Esophagus squamous epithelium (tissue), 4 donors: ENCODE measurements at regions not wholly inside any gene's neighbourhood (a gene's known extent, or its start where the extent isn't known, plus 50 kb on each side); places are given as distances from the start of the nearest gene placed in this dataset.

Experiments
- POLR2A ChIP-seq, 4 donors: fragments of 450-650 bp; IDR thresholded peaks; one replicate each; pipeline ENCODE4 v1.6.1; 2017; ENCODE audit warnings: antibody characterized with exemption in 4 of 4, mild to moderate bottlenecking in 4 of 4, moderate library complexity in 3 of 4
- TF ChIP-seq, protein P1 (sequence below), 6 experiments: fragments of 450-650 bp in 4 of 6; fragments of 200-600 bp in 2 of 6; sonication (generic) in 2 of 6; IDR thresholded peaks; one replicate each; pipeline ENCODE4 v1.5.1; 2016 to 2019; ENCODE audit warnings: antibody characterized with exemption in 6 of 6, mild to moderate bottlenecking in 4 of 6, moderate library complexity in 4 of 6

DNA sequence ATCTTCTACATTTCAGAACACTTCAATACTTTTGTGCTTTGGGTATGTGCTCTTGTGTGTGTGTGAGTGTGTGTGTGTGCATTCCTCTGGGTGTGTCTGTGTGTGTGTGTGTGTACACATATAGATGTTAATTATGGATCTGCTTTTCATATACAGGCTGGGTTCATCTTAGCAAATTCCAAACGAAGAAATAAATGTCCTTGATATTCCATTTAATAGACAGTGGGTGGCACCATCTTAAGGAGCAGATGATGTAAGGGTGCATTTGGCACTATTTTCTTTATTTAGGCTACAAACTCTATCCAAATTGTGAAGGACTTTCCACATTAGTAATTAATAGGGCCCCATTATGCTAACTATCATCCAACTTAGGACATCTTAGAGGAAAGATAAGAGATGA, 425.8 kb upstream of the POU3F3 start:
- TF ChIP-seq, protein P1, sequence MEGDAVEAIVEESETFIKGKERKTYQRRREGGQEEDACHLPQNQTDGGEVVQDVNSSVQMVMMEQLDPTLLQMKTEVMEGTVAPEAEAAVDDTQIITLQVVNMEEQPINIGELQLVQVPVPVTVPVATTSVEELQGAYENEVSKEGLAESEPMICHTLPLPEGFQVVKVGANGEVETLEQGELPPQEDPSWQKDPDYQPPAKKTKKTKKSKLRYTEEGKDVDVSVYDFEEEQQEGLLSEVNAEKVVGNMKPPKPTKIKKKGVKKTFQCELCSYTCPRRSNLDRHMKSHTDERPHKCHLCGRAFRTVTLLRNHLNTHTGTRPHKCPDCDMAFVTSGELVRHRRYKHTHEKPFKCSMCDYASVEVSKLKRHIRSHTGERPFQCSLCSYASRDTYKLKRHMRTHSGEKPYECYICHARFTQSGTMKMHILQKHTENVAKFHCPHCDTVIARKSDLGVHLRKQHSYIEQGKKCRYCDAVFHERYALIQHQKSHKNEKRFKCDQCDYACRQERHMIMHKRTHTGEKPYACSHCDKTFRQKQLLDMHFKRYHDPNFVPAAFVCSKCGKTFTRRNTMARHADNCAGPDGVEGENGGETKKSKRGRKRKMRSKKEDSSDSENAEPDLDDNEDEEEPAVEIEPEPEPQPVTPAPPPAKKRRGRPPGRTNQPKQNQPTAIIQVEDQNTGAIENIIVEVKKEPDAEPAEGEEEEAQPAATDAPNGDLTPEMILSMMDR (IDR thresholded peaks at IDR 0.05) = no peak
- TF ChIP-seq POLR2A (IDR thresholded peaks at IDR 0.05) = no peak
